SK-N-SH (cell line): ENCODE measurements at regions not wholly inside any gene's neighbourhood (a gene's known extent, or its start where the extent isn't known, plus 50 kb on each side); places are given as distances from the start of the nearest gene placed in this dataset.

Source experiments
- CTCF ChIA-PET: fragments of 300-600, 350-600 bp; formaldehyde crosslinking; extraction: SDS; loops from one replicate; lab custom pipeline; 2021; lab: Yijun Ruan, JAX
- POLR2A ChIA-PET: fragments of 350-600 bp; sonication (Branson Sonifier 250); formaldehyde crosslinking; extraction: SDS; loops from one replicate; lab custom pipeline; 2020; ENCODE audit warnings: antibody characterized with exemption, inconsistent platforms; lab: Yijun Ruan, JAX
- DNase-seq: peaks from one replicate; pipeline ENCODE4 v3.0.0; 2012
- H2AFZ ChIP-seq: fragments of 200-600 bp; sonication (generic); 2 replicates; pipeline ENCODE4 v1.8.1; 2016; ENCODE audit warnings: antibody characterized with exemption, mild to moderate bottlenecking, low read depth
- H3F3A ChIP-seq: fragments of 200-600 bp; sonication (generic); replicated peaks from 2 replicates; pipeline ENCODE3; 2016; ENCODE audit warnings: antibody characterized with exemption, mild to moderate bottlenecking; ENCODE audit not compliant: insufficient read depth
- H3K27ac ChIP-seq, 2 experiments: fragments of 200-500 bp in 1 of 2; fragments of 200-600 bp in 1 of 2; sonication (Bioruptor generic) in 1 of 2; sonication (generic), shearing (Covaris generic) in 1 of 2; 2 replicates each; pipeline versions ENCODE4 v1.5.1 to v1.6.1; 2014 to 2016; ENCODE audit warnings: low read depth in 2 of 2, inconsistent platforms in 1 of 2, low read length in 1 of 2, mild to moderate bottlenecking in 1 of 2, mixed read lengths in 1 of 2
- H3K27me3 ChIP-seq: fragments of 200-600 bp; sonication (generic), shearing (Covaris generic); 2 replicates; pipeline ENCODE4 v1.6.1; 2016; ENCODE audit warnings: mixed run types; ENCODE audit not compliant: insufficient read depth
- H3K36me3 ChIP-seq, 2 experiments: fragments of 200-500 bp in 1 of 2; fragments of 200-600 bp in 1 of 2; sonication (Bioruptor generic) in 1 of 2; sonication (generic) in 1 of 2; replicated peaks in 1 of 2; 2 replicates each; pipeline versions ENCODE3 to v1.5.1; 2014 to 2016; ENCODE audit warnings: low read length in 1 of 2, mild to moderate bottlenecking in 1 of 2; ENCODE audit not compliant: insufficient read depth in 2 of 2, control insufficient read depth in 1 of 2
- H3K4me1 ChIP-seq, 2 experiments: fragments of 200-500 bp in 1 of 2; fragments of 200-600 bp in 1 of 2; sonication (Bioruptor generic) in 1 of 2; sonication (generic), shearing (Covaris generic) in 1 of 2; 2 replicates each; pipeline versions ENCODE4 v1.5.1 to v1.6.1; 2014 to 2016; ENCODE audit warnings: low read depth in 1 of 2, low read length in 1 of 2, mixed run types in 1 of 2; ENCODE audit not compliant: insufficient read depth in 2 of 2, control insufficient read depth in 1 of 2
- H3K4me2 ChIP-seq: fragments of 200-600 bp; sonication (generic), shearing (Covaris generic); 2 replicates; pipeline ENCODE4 v1.6.1; 2017; ENCODE audit warnings: mixed run types
- H3K4me3 ChIP-seq, 2 experiments: fragments of 200-500 bp in 1 of 2; fragments of 200-600 bp in 1 of 2; sonication (Bioruptor generic) in 1 of 2; sonication (generic), shearing (Covaris generic) in 1 of 2; 2 replicates each; pipeline versions ENCODE4 v1.5.1 to v1.8.1; 2014 to 2016; ENCODE audit warnings: low read depth in 2 of 2, inconsistent platforms in 1 of 2, low read length in 1 of 2, mild to moderate bottlenecking in 1 of 2, mixed read lengths in 1 of 2, moderate library complexity in 1 of 2
- H3K79me2 ChIP-seq: fragments of 200-600 bp; sonication (generic); 2 replicates; pipeline ENCODE4 v1.8.1; 2017; ENCODE audit warnings: mild to moderate bottlenecking; ENCODE audit not compliant: insufficient read depth
- H3K9ac ChIP-seq: fragments of 200-600 bp; sonication (generic); 2 replicates; pipeline ENCODE4 v1.6.1; 2017; ENCODE audit warnings: mixed run types
- H3K9me2 ChIP-seq: fragments of 200-600 bp; sonication (generic); 2 replicates; pipeline ENCODE4 v1.6.1; 2017; ENCODE audit warnings: mixed run types
- H3K9me3 ChIP-seq: fragments of 200-600 bp; sonication (generic); 2 replicates; pipeline ENCODE4 v1.6.1; 2017; ENCODE audit warnings: mixed run types, mild to moderate bottlenecking, moderate library complexity
- H4K20me1 ChIP-seq: fragments of 200-600 bp; sonication (generic); 2 replicates; pipeline ENCODE4 v1.6.1; 2017; ENCODE audit warnings: mild to moderate bottlenecking, mixed run types; ENCODE audit not compliant: insufficient read depth
- CHD2 ChIP-seq: fragments of 150-350 bp; IDR thresholded peaks from 2 replicates; pipeline ENCODE4 v1.6.1; 2018; ENCODE audit warnings: low read length; ENCODE audit not compliant: partially characterized antibody
- EP300 ChIP-seq, 2 experiments: IDR thresholded peaks; 2 replicates each; pipeline versions ENCODE4 v1.4.0 to v1.6.1; 2012; ENCODE audit warnings: borderline replicate concordance in 1 of 2, low read depth in 1 of 2, low read length in 1 of 2
- FOXM1 ChIP-seq: IDR thresholded peaks from 2 replicates; pipeline ENCODE4 v1.4.0; 2012; ENCODE audit warnings: low read depth, mild to moderate bottlenecking
- MXI1 ChIP-seq: IDR thresholded peaks from 2 replicates; pipeline ENCODE4 v1.6.1; 2012; ENCODE audit warnings: mild to moderate bottlenecking, low read depth, low read length, improper control_type of control experiment
- RXRA ChIP-seq: IDR thresholded peaks from 2 replicates; pipeline ENCODE4 v1.4.0; 2012; ENCODE audit warnings: low read depth, mild to moderate bottlenecking, borderline replicate concordance
- SIN3A ChIP-seq: IDR thresholded peaks from 2 replicates; pipeline ENCODE4 v1.6.1; 2012; ENCODE audit warnings: low read depth, mild to moderate bottlenecking, low read length, moderate library complexity, borderline replicate concordance
- YY1 ChIP-seq: IDR thresholded peaks from 2 replicates; pipeline ENCODE4 v1.4.0; 2012; ENCODE audit warnings: low read depth, mild to moderate bottlenecking
- WGBS: methylation state at CpG from one replicate; pipeline ENCODE4 v1.1.6; 2017; ENCODE audit warnings: low lambda C conversion rate; 5-methylcytosine and 5-hydroxymethylcytosine counted together
- TF ChIP-seq, protein P1 (sequence below): fragments of 150-350 bp; IDR thresholded peaks from 2 replicates; pipeline ENCODE4 v1.6.1; 2017; ENCODE audit warnings: antibody characterized with exemption, low read length, low read depth, borderline replicate concordance
- TF ChIP-seq, protein P2 (sequence below): IDR thresholded peaks from 2 replicates; pipeline ENCODE4 v1.4.0; 2012; ENCODE audit warnings: low read depth, borderline replicate concordance

DNA sequence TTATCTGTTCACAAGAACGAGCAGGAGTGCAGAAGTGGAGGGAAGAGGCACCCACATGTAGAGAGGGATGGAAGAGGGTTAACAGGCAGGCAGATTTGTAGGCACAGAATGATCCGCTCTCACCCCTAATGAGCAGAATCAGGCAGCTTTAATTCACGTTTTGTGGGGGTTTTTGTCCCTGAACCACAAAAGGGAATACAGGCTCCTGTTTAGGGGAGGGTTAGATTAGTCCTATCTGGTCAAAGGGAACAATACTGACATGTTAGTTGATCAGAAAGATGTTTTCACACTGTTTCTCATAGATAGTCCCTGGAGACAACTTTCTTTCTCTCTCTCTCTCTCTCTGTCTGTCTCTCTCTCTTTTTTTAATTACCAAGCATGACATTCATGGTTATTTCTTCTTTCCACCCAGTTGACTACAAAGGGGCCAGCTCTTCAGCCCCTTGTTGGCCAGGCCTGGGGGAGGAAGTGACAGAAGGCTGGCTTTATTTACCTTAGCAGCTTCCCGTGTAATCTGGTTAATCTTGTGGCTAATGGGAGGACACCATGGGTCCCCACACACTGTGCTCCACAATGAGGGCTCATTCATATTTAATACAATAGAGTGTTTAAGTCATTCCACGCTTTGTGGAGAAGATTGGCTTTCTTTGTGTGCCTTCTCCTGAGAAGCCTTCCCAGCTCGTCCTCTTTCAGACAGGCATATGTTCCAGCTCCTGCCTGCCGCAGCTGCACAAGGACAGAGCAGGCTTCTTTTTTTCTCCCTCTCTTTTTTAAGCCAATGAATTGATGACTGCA is 958.8 kb downstream of the TFAP2A start:
- CTCF ChIA-PET = no interaction called here
- WGBS = 23% methylated on average over 7 of the region's 7 CpGs
- Histone ChIP-seq H3K9me3 (no peaks in the 10 kb centered on the region), H2AFZ (peak overlapping the region; percentile 61; the same call in 1 of the 2 replicates), H4K20me1 (no peaks in the 10 kb centered on the region), H3K4me1 (peaks cover 0 to 10% of the 10 kb centered on the region in 2 experiments; a peak in 1 of 4 replicates), H3F3A (no peaks in the 10 kb centered on the region), H3K27ac (no peak overlapping the region), H3K36me3 (no peaks in the 10 kb centered on the region), H3K9ac (no peak overlapping the region), H3K4me2 (0 out of 2 replicates have a peak overlapping the region, but pooled peaks have one; percentile 40), H3K9me2 (no peaks in the 10 kb centered on the region), H3K27me3 (no peaks in the 10 kb centered on the region; the same call in 1 of the 2 replicates), H3K4me3 (no peak overlapping the region), H3K79me2 (no peaks in the 10 kb centered on the region)
- POLR2A ChIA-PET = no interaction called here
- no peak for DNase-seq
- TF ChIP-seq, protein P1, sequence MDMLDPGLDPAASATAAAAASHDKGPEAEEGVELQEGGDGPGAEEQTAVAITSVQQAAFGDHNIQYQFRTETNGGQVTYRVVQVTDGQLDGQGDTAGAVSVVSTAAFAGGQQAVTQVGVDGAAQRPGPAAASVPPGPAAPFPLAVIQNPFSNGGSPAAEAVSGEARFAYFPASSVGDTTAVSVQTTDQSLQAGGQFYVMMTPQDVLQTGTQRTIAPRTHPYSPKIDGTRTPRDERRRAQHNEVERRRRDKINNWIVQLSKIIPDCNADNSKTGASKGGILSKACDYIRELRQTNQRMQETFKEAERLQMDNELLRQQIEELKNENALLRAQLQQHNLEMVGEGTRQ = no peak
- TF ChIP-seq YY1 (no peak), RXRA (no peak), SIN3A (no peak), EP300 (IDR thresholded peaks at IDR 0.05; ENCODE audit: borderline replicate concordance in 1 of 2, low read depth in 1 of 2, low read length in 1 of 2) (no peak)

DNA sequence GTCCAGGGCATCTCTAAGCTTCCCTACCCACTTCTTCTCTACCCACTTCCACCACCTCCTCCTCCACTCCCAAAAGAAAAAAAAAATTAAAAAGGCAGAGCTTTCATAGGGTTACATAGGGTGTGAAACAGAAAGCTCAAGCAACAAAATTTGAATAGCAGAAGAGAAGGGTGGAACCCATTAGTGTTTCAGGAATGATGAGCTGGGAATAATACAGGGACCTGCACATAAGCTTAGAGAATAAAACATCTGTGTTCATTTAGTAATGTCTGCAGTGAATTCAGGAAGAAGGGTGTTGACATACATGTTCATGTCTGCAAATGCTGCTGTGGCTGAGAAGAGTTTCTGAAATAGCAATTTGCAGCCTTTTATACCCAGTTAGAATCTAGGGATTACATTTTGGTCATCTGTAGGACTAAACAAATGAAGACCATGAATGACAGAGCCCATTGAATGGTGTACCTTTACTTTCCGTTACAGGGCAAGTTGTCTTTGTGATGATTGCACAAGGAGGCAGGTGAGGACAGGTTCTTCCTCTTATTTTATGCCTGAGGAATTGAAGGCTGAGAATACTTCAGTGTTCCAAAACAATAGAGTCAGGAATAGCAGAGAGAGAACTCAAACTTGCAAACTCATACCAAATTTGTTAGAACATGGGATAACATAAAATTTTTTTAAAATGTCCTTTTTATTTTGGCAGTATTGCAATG is 975.1 kb downstream of the TFAP2A start:
- H3K27me3 ChIP-seq = no peaks in the 10 kb centered on the region
- H4K20me1 ChIP-seq = no peaks in the 10 kb centered on the region
- H3K9me2 ChIP-seq = no peaks in the 10 kb centered on the region
- no peaks in the 10 kb centered on the region; a peak in 1 of 4 replicates for H3K4me1 ChIP-seq
- no peak overlapping the region for H2AFZ ChIP-seq
- H3K9me3 ChIP-seq = no peaks in the 10 kb centered on the region
- CTCF ChIA-PET = interaction anchor here (1.2 kb wide), 1 partner anchor 10 kb away, joined by 3 read pairs; no protein-coding TSS in a partner anchor
- H3K36me3 ChIP-seq = no peaks in the 10 kb centered on the region
- no peak for TF ChIP-seq CHD2
- TF ChIP-seq MXI1 = no peak
- no peak for TF ChIP-seq FOXM1
- TF ChIP-seq, protein P2, sequence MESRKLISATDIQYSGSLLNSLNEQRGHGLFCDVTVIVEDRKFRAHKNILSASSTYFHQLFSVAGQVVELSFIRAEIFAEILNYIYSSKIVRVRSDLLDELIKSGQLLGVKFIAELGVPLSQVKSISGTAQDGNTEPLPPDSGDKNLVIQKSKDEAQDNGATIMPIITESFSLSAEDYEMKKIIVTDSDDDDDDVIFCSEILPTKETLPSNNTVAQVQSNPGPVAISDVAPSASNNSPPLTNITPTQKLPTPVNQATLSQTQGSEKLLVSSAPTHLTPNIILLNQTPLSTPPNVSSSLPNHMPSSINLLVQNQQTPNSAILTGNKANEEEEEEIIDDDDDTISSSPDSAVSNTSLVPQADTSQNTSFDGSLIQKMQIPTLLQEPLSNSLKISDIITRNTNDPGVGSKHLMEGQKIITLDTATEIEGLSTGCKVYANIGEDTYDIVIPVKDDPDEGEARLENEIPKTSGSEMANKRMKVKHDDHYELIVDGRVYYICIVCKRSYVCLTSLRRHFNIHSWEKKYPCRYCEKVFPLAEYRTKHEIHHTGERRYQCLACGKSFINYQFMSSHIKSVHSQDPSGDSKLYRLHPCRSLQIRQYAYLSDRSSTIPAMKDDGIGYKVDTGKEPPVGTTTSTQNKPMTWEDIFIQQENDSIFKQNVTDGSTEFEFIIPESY = no peak
- H3K27ac ChIP-seq = no peak overlapping the region
- no peak overlapping the region for H3K4me2 ChIP-seq
- H3F3A ChIP-seq = peaks cover 4% of the 10 kb centered on the region
- 27% methylated on average over 1 of the region's 1 CpG for WGBS
- no peak for DNase-seq
- no peak overlapping the region for H3K9ac ChIP-seq
- POLR2A ChIA-PET = no interaction called here
- no peaks in the 10 kb centered on the region for H3K79me2 ChIP-seq
- H3K4me3 ChIP-seq = no peak overlapping the region
